ENCODE measurements at regions not wholly inside any gene's neighbourhood (a gene's known extent, or its start where the extent isn't known, plus 50 kb on each side); places are given as distances from the start of the nearest gene placed in this dataset.
A peak's percentile ranks its signal among the peaks of the same experiment; 100 is the strongest.

- TF ChIP-seq ZNF580 (CRISPR knock-in tag; IDR thresholded peaks at IDR 0.05; ENCODE audit: borderline replicate concordance, low read depth) (peak; percentile 20; the same call in 1 of the 2 replicates), ZNF501 (CRISPR knock-in tag; IDR thresholded peaks at IDR 0.05) (peak; percentile 77; the same call in 1 of the 2 replicates), PHF8 (CRISPR knock-in tag; IDR thresholded peaks at IDR 0.05) (peak; percentile 59; the same call in 1 of the 2 replicates), TFDP2 (CRISPR knock-in tag; IDR thresholded peaks at IDR 0.05) (peak; percentile 90), ZZZ3 (CRISPR knock-in tag; IDR thresholded peaks at IDR 0.05; ENCODE audit: borderline replicate concordance) (no peak), IKZF5 (CRISPR knock-in tag; IDR thresholded peaks at IDR 0.05) (0 out of 2 replicates have a peak, but pooled peaks have one; percentile 15), E2F5 (CRISPR knock-in tag; conservative IDR thresholded peaks at IDR 0.05) (peak; percentile 91), GABPA (IDR thresholded peaks at IDR 0.05; ENCODE audit: low read depth, low read length) (no peak), GABPA (CRISPR knock-in tag; IDR thresholded peaks at IDR 0.05; ENCODE audit: low read depth) (no peak; the same call in 1 of the 2 replicates), MIER3 (CRISPR knock-in tag; IDR thresholded peaks at IDR 0.05; ENCODE audit: borderline replicate concordance) (0 out of 2 replicates have a peak, but pooled peaks have one; percentile 22), ZMYM4 (CRISPR knock-in tag; IDR thresholded peaks at IDR 0.05) (peak; percentile 85), KDM2A (CRISPR knock-in tag; IDR thresholded peaks at IDR 0.05; ENCODE audit: borderline replicate concordance, low read depth) (peak; percentile 62; the same call in 1 of the 2 replicates), HOXA3 (CRISPR knock-in tag; IDR thresholded peaks at IDR 0.05) (peak; percentile 71), AGO2 (optimal IDR thresholded peaks at IDR 0.05; ENCODE audit: low read depth, low read length) (peak; percentile 32), ZNF800 (CRISPR knock-in tag; IDR thresholded peaks at IDR 0.05) (peak; percentile 47; the same call in 1 of the 2 replicates), ATF1 (CRISPR knock-in tag; IDR thresholded peaks at IDR 0.05) (peak; percentile 86), RBM39 (IDR thresholded peaks at IDR 0.05; ENCODE audit: low read depth, low read length, poor library complexity, severe bottlenecking) (peak; percentile 30), THAP11 (CRISPR knock-in tag; IDR thresholded peaks at IDR 0.05) (peak; percentile 33; the same call in 1 of the 2 replicates), EED (CRISPR knock-in tag; IDR thresholded peaks at IDR 0.05) (no peak), DRAP1 (CRISPR knock-in tag; IDR thresholded peaks at IDR 0.05) (peak; percentile 77; the same call in 1 of the 2 replicates), ATF6 (CRISPR knock-in tag; conservative IDR thresholded peaks at IDR 0.05) (no peak), POLR2G (IDR thresholded peaks at IDR 0.05; ENCODE audit: low read depth, low read length) (peak; percentile 74)
Observed at GRCh38 chr6:27814665-27815424, 97.4 kb downstream of the OR2B2 start (continued).

Data from HepG2 (cell line).